ENCODE measurements at regions not wholly inside any gene's neighbourhood (a gene's known extent, or its start where the extent isn't known, plus 50 kb on each side); places are given as distances from the start of the nearest gene placed in this dataset.
"Not testable (repeated sequence)": the region's sequence is repeated elsewhere in the genome, so short reads cannot be mapped to it uniquely, and the experiment has no call there.

GRCh38 chr2:10223932-10224720 lies 78.6 kb upstream of the HPCAL1 start:
- no peak for DNase-seq (ENCODE audit: low spot score)

GRCh38 chr2:10224734-10225133 lies 78.0 kb upstream of the HPCAL1 start:
- DNase-seq (ENCODE audit: low spot score) = no peak

GRCh38 chr2:10225291-10226037 lies 77.2 kb upstream of the HPCAL1 start:
- no peak for DNase-seq (ENCODE audit: low spot score)

DNA sequence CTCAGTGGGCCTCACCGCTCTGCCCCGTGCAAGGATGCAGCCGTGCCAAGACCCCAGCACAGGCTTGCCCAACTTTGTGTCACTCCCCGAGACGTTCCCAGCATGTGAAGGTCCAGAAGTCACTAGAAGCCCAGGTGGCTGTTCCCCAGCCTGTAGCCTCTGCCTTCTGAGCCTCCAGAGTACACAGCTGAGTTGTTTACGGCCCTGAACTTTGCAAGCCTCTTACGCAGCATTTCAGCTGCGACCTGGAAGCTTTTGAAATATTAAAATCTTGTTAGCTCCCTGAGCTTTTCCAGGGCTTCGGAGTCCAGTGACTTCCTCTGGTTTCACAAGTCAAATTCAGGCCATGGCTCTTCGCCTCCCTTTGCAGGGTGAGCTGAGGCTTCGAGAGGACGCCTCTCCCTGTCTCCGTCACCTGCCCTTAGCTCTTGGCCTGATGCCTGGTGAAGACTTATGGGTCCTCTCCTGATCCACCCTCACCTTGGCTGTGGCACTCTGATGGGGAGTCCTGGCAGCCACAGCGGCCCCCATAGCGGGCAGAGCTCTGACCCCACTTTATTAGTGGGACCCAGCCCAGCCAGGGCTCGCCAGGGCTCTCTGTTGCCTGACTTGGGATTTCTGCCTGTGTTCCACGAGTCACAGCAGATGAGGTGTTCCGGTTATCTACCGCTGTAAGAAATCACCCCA lies 76.5 kb upstream of the HPCAL1 start:
- DNase-seq (ENCODE audit: low spot score) = no peak

- no peak for DNase-seq (ENCODE audit: low spot score)
These were observed 73.9 kb upstream of the HPCAL1 start for GRCh38 chr2:10228611-10229365.

DNA sequence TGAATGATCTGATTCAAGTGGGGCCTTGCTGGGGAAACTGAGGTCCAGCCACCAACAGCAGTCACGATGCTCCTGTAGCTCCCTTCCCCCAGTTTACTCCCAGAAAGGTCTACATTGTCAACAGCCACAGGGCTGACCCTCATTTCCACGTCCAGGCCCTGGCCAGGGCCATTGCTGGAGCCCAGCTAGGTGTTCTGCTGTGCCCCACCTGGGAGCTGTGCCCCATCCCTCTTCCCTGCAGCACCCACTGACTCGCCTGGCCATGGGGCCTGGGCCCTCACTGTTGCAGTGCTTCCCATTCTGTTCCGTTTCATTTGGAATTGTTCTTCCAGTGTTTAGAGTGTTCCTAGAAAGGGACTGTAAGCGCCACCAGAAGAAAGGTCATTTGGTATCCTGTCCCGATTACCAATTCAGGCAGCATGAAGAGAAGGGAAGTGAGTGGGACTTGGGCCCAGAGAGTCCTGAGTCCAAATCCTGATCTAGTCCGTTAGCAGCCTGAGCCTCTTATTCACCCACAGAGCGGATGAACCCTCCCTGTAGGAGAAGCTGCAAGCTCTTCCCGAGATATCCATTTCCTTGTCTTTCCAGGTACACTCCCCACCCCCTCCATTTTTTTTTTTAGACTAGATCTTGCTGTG lies 73.1 kb upstream of the HPCAL1 start:
- no peak for DNase-seq (ENCODE audit: low spot score)

- no peak for DNase-seq (ENCODE audit: low spot score)
These were observed 72.2 kb upstream of the HPCAL1 start for GRCh38 chr2:10230499-10230898.

GRCh38 chr2:10230921-10231320 lies 71.8 kb upstream of the HPCAL1 start:
- DNase-seq (ENCODE audit: low spot score) = not testable (repeated sequence)

GRCh38 chr2:10231551-10232085 lies 71.1 kb upstream of the HPCAL1 start:
- no peak for DNase-seq (ENCODE audit: low spot score)

DNA sequence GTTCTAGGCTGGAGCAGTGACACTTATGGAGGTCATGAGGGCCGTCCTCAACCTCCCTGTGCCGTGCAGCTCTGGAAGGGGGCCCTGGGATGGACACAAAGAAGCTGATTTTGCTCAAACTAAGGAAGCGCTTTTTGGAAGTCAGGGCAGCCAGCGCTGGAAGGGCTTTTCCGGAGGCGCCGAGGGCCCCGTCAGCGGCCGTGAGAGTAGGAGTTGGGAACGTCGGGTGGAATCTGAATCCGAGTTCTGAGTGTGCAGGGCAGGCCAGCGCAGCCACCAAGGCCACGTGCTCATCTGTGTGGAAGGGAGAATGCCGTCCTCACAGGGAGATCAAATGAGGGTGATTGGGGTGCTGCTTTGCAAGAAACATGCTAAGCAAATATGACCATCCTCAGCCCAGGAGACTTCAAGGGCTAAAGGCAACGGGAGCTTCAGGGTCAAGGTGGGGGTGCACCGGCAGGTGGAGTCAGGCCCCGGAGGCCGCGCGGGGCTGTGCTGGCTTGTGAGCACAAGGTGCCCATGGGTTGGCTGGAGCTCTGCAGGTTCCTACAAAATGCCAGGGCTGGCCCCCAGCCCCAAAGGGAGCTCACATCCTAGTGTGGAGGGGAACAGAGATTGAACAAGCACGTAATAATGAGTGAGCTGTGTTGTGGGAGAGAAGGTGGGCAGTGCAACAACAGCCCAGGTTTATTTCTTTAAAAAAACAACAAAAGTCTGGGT lies 70.4 kb upstream of the HPCAL1 start:
- DNase-seq (ENCODE audit: low spot score) = no peak

- no peak for DNase-seq (ENCODE audit: low spot score)
These were observed 69.3 kb upstream of the HPCAL1 start for GRCh38 chr2:10233131-10234012.

GRCh38 chr2:10234013-10234306 lies 68.7 kb upstream of the HPCAL1 start:
- no peak for DNase-seq (ENCODE audit: low spot score)

- no peak for DNase-seq (ENCODE audit: low spot score)
These were observed 68.2 kb upstream of the HPCAL1 start for GRCh38 chr2:10234409-10235094.

DNA sequence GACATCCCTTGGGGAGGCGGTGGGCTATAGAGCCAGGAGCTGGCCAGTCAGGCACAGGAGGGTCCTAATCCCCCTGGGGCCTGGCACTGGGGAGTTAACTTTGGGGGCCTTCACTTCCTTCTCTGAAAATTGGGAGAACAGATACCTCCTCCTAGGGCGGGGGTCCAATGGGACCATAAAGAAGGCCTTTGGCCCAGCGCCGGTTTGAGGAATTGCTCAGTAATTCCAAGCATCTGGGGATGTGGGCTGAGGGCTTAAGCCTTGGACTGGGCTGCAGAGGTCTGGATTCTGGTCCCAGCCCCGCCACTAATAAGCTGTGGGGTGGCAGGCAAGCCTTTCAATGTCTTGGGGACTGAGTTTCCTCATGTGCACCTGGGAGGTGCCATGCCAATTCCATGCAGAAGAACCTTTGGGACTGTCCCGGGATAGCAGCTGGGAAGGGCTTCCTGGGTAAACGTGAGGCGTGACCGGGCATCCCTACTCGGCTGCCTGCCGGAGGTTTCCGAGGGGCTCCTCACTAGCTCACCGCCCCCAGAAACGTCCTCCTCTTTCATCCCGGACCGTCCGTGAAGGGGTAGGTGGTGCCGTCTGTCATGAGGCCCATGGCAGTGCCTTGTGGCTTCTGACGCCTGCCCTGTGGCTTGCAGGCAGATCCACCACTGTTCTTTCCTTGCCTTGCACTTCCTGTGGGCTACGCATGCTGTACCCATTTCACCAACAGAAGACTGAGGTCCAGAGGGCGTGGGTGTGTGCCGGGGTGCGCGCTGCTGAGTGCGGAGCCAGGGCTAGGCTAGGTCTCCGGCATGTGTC lies 67.4 kb upstream of the HPCAL1 start:
- no peak for DNase-seq (ENCODE audit: low spot score)

- DNase-seq (ENCODE audit: low spot score) = no peak
These were observed 66.7 kb upstream of the HPCAL1 start for GRCh38 chr2:10235909-10236550.

- DNase-seq (ENCODE audit: low spot score) = no peak
These were observed 65.9 kb upstream of the HPCAL1 start for GRCh38 chr2:10236571-10237391.

Measured in HuH-7 (cell line).